EH (cell line): ENCODE measurements at regions not wholly inside any gene's neighbourhood (a gene's known extent, or its start where the extent isn't known, plus 50 kb on each side); places are given as distances from the start of the nearest gene placed in this dataset.
"Not testable (repeated sequence)": the region's sequence is repeated elsewhere in the genome, so short reads cannot be mapped to it uniquely, and the experiment has no call there.

Source experiments
- DNase-seq: peaks from one replicate; pipeline ENCODE4 v3.0.0-alpha.2; 2015; ENCODE audit warnings: low read depth

GRCh38 chr6:169144356-169144755 lies 109.3 kb downstream of the THBS2 start:
- no peak for DNase-seq

- no peak for DNase-seq
Measured at GRCh38 chr6:169142538-169142844, 111.2 kb downstream of the THBS2 start.

GRCh38 chr6:169141671-169142537 lies 111.7 kb downstream of the THBS2 start:
- peak; percentile 74 for DNase-seq

- no peak for DNase-seq
Measured at GRCh38 chr6:169140986-169141495, 112.6 kb downstream of the THBS2 start.

GRCh38 chr6:169139179-169139971 lies 114.3 kb downstream of the THBS2 start:
- no peak for DNase-seq

GRCh38 chr6:169132352-169132940 lies 121.2 kb downstream of the THBS2 start:
- DNase-seq, result no peak

- DNase-seq, result peak; percentile 51
Measured at GRCh38 chr6:169131390-169131789, 122.3 kb downstream of the THBS2 start.

- no peak for DNase-seq
Measured at GRCh38 chr6:169130113-169130512, 123.5 kb downstream of the THBS2 start.

GRCh38 chr6:169121013-169121412 lies 132.6 kb downstream of the THBS2 start:
- no peak for DNase-seq

- DNase-seq, result no peak
Measured at GRCh38 chr6:169119669-169120068, 134.0 kb downstream of the THBS2 start.

- no peak for DNase-seq
Measured at GRCh38 chr6:169118346-169118830, 135.3 kb downstream of the THBS2 start.

GRCh38 chr6:169117663-169118062 lies 136.0 kb downstream of the THBS2 start:
- DNase-seq, result no peak

GRCh38 chr6:169115632-169116031 lies 138.0 kb downstream of the THBS2 start:
- DNase-seq, result peak; percentile 25

- not testable (repeated sequence) for DNase-seq
Measured at GRCh38 chr6:169114632-169115031, 139.0 kb downstream of the THBS2 start.

- DNase-seq, result no peak
Measured at GRCh38 chr6:169112483-169113320, 140.9 kb downstream of the THBS2 start.

- DNase-seq, result no peak
Measured at GRCh38 chr6:169111203-169111602, 142.4 kb downstream of the THBS2 start.

- DNase-seq, result no peak
Measured at GRCh38 chr6:169109411-169110220, 144.0 kb downstream of the THBS2 start.

- DNase-seq, result no peak
Measured at GRCh38 chr6:169108753-169109152, 144.9 kb downstream of the THBS2 start.

- DNase-seq, result peak; percentile 51
Measured at GRCh38 chr6:169106176-169106575, 147.5 kb downstream of the THBS2 start.

- DNase-seq, result peak; percentile 81
Measured at GRCh38 chr6:169101981-169102380, 151.7 kb downstream of the THBS2 start.
